Fibroblast of skin of left quadriceps (primary cell): ENCODE measurements at regions not wholly inside any gene's neighbourhood (a gene's known extent, or its start where the extent isn't known, plus 50 kb on each side); places are given as distances from the start of the nearest gene placed in this dataset.

Experiments
- DNase-seq, 2 experiments: peaks; one replicate each; pipeline ENCODE4 v3.0.0-alpha.2; 2013; ENCODE audit warnings: low read depth in 2 of 2

DNA sequence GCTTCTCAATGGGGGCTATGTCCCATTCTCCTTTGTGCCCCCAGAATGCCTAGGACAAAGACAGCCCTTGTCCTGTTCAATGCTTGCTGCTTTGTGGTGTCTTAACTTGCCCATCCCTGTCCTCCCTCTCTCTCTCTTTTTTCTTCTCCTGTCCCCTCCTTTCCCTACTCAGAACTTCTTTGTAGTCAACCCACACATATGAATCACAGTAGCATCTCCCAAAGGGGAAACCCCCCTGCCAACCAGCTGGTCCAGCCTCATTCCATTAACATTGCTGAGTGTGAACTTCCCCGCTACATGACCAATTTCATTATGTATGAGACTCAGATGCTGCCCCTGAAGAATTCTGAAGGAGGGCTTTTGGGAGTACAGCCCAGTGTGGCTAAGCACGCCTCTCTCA, 408.3 kb downstream of the ENC1 start:
- peak; percentile 68 to 69 for DNase-seq

DNA sequence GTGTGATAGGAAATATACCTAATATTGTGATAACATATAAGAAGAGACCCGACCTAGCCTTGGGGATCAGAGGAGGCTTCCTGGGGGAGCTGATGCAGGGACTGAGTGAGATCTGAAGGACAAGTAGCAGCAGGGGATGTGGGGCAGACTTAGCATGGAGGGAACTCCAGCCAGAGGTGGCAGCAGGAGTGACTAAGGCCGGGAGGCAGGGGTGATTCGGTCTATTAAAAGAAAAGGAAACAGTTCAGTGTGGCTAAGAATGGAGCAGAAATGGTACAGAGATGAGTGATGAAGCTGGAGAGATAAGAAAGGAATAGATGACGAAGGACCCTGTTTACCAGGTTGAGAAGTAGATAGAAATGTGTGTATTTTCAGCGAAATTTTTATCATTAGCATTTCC, 408.8 kb downstream of the ENC1 start:
- DNase-seq: no peak

DNA sequence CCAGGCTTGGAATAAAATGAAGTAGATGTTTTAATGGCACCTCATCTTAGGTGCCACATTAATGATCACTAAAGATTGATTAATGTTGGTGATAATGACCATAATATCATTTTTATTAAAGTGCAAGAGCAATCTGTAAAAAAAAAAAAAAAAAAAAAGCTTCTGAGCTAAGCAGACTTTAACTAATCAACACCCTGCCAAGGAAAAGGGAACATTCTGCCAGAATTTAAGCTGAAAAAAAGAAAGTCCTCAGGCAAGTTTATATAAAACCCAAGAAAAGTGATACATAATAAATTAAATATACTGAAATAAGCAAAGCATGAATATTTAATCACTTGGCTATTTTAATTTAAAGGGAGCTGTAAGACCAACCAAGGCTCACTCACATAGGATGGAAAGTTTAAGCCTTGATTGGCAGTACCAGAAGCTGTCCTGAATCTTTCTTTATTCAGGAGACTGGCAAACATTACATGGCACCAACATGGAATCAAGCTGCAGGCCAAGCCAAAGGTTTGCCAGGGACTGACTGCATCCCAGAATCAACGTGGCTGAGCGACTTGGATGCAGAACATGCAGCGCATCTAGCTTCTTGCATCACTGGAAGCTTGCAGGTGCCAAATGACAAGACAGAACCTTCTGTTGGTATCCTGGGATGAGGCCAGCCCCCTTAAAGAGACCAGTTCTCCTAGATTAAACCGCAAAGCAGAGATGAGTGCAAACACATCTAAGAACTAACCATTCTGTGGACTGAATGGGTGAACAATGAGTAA, 413.6 kb downstream of the ENC1 start:
- DNase-seq: no peak

DNA sequence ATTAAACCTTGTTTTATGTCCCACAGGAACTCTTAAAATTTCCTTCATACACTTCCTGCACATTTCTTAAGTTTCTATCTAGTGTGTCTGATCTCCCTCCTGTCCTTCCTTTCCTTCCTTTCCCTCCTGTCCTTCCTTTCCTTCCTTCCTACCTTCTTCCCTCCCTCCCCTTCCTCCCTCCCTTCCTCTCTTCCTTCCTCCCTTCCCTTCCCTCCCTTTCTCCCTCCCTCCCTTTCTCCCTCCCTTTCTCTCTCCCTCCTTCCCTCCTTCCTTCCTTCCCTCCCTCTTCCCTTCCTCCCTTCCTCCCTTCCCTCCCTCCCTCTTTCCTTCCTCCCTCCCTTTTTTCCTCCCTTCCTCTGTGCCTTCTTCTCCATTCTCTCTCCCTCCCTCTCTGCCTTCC, 414.9 kb downstream of the ENC1 start:
- no peak for DNase-seq

DNA sequence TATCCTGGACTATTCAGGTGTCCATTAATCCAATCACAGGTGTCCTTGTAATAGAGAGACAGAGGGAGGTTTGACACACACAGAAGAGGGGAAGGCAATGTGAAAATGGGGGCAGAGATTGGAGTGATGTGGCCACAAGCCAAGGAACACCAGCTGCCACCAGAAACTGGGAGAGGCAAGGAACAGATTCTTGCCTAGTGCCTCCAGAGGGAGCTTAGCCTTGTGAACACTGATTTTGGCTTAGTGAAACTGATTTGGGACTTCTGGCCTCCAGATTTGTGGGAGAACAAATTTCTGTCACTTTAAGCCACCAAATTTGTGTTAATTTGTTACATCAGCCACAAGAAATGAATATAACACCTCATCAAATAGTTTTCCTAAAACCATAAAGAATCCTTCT, 416.2 kb downstream of the ENC1 start:
- DNase-seq: no peak

DNA sequence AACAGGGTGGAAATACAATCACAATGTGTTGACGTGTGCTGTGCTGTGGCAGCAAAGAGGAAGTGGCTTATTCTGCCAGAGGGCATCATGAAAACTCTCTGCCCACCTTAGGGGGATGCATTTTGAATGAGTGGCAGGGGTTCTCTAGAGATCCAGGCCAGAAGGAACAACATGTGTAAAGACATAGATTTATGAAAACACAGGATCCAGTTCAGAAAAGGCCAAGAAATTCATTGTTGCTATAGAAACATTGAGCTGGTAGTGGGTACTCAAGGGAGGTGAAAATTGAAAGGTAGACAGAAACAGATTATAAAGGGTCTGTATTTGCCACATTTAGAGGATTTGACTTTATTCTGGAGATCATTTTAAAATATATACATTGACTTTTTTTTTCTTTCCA, 417.7 kb downstream of the ENC1 start:
- DNase-seq: no peak

DNA sequence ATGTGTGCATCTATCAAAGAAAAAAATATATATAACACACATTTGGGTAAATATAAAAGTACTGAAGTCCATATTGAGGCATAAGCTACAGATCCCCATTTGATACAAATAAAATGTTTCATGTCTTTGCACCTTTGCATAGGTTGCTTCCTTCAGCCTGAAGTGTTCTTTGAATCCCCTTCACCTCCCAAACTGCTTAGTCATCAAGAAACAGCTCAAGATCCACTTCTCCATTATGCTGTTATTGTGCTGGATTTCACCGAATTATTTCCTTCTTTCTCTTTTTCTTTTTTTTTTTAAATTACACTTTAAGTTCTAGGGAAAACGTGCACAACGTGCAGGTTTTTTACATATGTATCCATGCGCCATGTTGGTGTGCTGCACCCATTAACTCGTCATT, 419.1 kb downstream of the ENC1 start:
- DNase-seq: no peak

DNA sequence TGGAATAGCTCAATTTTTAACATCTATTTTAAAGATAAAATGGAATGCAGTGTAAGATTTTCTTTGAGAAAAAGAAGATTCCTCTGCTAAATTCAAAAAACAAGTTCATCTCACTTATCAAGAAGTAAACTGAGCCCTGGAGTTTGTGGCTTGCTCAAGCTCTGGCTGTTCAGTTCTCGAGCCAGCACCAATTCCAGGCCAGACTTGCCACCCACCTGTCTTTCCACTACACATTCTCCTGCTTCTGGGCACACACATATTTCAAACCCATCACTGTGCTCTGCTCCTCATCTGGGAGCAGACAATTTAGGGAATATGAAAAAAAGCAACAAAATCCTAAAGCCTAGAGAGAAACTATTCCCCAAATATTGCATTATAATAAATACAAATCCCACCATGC, 424.5 kb downstream of the ENC1 start:
- DNase-seq: no peak

DNA sequence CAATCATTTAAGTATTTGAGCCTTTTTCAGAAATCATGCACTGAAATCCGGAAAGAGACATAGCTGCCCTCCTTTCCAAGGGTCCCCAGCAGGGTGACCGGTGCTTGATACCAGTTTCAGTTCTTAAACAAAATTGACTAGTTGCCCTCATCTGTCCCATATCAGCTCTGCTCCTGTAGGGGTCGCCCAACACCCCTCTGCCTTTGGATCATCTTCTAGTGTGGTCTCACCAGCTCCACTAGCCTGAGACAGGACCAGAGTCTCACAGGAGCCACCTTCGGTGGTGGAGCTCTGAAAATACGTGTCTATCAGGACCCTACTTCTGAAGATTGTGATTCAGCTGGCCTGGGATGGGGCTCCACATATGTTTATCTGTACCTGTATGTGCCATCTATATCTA, 428.2 kb downstream of the ENC1 start:
- no peak for DNase-seq

DNA sequence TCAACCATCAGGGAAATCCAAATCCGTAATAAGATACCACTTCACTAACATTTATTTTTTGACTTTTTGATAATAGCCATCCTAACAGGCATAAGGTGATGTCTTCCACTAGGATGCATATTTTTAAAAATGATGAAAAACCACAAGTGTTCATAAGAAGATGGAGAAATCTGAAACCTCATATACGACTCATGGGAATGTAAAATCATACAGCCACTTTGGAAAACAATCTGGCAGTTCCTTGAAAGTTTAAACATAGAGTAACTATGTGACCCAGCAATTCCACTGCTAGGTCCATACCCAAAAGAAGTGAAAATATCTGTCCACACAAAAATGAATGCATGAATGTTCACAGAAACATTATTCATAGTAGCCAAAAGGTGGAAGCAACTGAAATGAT, 431.0 kb downstream of the ENC1 start:
- no peak for DNase-seq

DNA sequence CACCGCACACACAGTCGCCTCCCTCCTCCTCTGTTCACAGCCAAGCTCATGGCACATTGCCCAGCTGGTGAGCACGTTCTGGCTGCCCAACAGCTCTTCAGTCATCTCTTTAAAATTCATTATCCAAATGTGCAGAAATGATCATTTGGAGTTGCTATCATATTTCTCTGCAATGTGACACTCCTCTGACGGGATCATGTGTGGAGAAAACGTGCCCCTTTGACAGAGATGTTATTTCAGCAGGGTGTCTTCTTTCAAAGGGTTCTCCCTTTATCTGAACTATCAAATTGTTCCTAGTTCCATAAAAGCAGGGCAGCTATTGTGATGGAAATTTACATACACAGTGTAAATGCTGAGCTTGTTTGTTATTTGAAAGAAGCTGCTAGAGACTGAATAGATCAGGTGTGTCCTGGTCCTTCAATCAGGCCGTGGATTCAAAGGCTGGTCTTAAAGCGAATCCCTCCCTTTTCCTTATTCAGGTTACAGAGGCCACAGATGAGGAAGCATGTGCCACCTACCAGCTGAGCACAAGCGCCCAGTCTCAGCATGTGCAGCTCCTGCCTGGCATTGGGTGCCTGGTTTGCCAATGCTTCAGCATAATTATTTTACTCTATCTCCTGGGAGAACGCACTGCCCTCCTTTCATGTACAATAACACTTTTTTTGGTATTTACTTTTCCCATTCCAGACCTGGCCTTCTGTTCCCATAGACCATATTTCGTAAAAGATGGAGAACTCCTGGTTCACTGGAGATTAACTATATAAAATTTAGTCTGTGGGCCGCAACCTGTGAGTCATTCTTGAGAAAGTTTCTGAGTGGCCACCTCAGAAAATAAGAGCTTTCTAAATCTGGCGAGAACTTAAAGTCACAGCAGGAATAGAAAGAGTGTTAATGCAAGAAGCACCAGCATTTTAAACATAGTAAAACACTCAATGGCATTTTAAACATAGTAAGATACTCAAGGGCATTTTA, 433.7 kb downstream of the ENC1 start:
- DNase-seq: peak; percentile 83 to 85

DNA sequence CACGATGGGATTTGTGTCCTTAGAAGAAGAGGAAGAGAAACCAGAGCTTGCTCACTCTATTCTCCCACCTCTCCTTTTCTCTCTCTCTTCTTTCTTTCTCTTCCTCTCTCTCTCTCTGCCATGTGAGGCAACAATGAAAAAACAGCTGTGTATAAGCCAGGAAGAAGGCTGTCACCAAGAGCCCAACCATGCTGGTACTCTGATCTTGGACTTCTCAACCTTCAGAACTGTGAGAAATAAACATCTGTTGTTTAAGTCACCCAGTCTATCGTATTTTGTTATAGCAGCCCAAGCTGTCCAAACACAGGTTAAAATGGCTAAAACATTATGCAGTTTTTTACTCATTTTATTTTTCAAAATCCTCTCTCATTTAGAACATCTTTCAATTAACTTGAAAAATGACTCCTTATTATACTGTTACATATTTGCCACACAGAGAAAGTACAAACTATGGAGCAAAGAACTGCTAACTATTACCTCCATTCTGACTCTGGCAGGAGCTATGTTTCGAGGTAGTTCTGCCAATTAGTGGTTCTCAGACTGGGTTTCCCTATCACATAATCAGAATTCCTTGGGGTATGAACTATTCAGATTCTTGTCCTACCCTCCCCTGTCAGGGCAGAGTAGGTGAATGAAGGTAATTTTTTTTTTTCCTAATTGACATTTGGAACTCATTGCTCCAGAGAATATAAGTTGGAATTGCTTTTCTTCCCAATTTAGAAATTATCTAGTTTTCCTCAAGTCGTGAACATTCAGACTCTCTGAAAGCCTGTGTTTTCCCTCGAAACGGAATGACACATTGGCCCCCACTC, 434.6 kb downstream of the ENC1 start:
- DNase-seq: no peak

DNA sequence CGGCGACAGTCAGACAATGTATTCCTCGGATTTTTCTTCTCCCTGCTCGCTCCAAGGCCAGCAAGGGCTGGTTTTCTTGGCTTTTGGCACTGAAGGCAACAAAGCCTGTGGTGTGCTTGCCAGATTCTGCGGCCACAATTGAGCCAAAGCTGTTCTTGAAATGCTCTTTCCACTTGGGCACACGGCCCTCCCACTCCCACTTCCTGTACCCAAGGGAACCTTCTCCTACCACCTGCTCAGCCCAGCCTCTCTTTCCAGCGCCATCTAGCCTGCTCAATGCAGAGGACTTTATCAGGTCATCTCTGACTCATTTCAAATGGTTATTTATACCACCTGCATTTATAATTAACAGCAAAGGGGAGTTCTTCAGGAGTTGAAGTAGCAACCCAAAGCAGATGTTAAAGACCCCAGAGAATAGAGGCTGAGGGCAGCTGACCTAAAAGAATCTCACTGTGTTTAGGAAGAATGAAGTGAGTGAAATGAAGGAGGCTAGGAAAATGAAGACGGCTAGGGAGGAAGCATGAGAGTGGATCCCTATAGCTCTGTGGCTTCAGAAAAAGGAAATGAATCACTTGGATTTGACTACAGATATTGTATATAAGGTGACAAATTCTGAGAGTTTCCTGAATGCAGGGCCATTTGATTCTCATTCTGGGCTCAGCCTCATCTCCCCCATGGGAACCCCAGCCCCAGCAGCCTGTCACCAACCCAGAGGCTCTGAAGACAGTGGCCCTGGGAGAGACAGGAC, 439.0 kb downstream of the ENC1 start:
- no peak for DNase-seq

DNA sequence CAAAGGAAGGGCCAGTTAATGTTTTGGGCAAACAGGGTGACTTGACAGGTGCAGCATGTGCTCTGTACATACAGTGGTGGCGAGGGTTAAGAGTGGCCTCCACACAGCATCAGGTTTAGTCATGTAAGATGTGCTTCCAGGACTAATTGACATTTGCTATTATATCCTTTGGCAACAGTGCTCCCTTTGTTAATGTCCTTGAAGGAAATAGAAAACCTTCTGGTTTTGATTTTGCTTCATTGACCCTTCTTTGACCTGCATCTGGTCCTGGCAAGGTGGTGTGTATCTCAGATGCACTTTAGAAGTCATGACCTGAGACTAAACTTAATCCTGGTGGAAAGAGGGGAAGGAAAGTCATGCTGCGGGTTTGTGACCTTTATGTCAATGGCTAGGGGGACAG, 440.0 kb downstream of the ENC1 start:
- DNase-seq: no peak

DNA sequence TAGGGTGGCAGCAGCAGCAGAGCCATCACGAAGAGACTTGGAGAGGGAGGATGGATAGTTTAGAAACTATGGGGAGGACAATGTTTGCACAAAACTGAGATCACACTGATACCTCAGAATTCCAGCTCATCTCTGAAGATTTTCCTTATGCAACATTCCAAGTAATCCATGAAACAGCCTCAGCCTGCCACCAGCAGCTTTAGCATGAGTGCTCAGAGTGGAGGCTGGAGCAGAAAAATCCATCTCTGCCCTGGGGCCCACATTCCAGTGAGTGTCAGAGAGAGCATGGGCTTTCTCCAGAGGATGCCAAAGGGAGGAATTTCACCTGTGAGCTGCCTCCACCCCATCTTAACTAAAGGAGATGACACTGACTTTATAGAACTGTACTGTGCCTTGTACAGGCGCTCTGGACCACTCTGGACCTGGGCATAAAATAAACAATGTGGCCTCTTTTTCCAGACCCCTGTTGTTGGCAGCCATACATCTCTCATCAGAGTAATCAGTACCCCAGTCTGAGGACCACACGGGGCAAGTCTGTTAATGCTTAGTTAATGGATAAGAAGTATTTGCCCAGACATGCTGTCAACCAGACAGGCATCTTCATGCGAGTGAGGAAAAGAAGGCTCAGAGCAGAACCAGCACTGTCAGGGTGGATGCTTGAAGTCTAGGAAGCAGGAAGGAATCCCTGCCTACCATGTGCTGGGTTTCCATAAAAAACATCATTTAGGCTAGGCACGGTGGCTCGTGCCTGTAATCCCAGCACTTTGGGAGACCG, 440.9 kb downstream of the ENC1 start:
- DNase-seq: peak; percentile 64 to 66

DNA sequence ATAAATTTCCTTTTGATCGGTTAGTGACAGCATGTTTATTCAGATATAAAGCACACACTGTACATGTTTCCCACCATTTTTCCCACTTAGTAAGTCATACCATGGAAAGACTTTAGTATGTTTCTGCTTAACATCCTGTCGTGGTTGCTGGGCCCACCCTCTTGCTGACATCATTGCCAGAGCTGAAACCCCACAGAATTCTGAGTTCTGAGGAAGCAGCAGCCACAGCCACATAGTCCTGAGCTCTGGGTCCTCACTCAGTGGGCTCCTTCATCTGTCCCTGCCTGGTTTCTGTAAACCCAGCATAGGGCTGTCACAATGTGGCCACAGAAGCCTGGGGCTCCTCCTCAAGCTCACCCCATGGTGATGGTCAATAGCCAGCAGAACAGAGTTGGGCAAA, 441.5 kb downstream of the ENC1 start:
- DNase-seq: no peak

DNA sequence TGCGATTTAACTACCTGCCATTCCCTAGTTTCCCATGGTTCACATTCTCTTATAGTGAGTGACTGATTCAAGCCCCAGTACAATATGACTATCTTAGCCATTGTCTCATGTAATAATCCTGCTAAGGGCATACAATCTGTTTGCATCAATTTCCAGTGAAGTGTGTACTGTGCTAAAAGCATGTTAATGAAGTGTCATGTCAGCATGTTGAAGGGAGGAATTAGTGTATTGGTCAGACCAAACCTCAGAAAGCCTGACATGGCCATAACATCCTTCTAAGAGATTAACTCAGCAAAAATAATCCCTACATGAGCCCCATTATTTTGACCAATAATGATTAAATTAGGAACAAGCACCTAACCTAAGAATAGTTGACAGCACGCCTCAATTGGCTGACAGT, 442.4 kb downstream of the ENC1 start:
- DNase-seq: no peak

DNA sequence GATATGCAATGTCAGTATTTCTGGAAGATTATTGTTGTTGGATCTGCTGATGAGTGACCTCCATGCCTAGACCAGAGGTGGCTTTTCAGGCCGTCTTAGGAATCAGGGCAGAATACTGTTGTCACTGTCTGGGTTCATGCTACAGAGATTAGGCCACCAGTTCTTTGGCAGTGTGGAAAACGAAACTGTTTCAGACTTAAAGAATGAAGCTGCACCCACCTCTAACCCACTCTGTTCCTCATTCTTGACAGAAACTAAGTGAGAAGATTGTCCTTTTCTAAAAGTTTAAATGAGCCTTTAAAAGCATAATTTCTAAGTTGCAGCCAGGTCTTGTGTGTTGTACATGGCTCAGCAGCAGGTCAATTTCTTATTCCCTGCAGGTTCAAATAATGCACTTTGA, 444.3 kb downstream of the ENC1 start:
- DNase-seq: no peak

DNA sequence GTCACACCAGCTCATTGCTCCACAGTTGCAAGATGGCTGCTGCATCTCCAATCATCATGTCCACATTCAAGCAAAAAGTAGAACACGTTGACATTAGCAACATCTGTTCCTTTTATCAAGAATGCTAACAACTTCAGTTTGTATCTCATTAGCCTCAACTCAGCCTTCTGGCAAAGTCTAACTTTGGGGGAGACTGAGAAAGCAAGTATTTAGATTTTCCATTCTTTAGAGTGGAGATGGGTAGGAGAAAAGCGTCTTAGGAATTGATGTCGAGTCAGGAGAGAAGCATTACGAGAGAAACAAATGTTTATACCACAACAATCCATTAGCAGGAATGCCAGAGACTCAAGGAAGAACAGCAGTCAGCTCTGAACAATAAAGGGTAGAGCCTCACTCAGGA, 446.3 kb downstream of the ENC1 start:
- no peak for DNase-seq

DNA sequence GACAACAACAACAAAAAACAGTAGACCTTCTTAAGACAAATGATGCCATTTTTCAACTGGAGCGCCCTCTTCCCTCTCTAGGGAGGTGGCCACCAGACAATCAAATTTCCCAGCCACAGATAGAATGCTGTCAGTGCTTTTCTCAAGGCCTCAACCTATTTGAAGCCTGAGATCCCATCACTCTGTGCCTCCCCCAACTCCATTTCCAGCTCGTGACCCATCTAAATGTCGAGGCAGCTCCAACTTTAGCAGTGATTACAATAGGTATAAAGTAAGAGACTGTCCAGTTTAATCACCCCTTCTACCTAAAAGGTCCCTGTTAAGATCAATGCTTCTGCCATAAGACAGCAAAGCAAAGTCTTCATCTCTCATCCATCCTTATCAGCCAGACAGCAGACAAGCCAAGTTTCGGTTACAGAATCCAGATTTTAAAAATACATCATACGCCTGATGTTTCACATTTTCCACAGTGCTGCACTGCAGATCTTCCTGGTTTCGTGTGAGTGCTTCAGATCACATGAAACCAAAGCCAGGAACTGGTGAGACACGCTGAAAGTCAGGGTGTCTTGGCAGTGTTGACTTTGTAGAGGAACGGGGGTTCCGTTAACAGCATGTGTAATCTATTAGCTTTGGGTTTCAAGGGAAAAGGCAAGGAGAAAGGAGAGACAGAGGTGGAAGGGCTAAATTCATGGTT, 447.8 kb downstream of the ENC1 start:
- DNase-seq: no peak
